HL-60 (cell line): ENCODE measurements at regions not wholly inside any gene's neighbourhood (a gene's known extent, or its start where the extent isn't known, plus 50 kb on each side); places are given as distances from the start of the nearest gene placed in this dataset.

ENCODE experiments used
- DNase-seq, 2 experiments: peaks; one replicate each; pipeline ENCODE4 v3.0.0-alpha.2; 2010 to 2020; ENCODE audit warnings: low read depth in 1 of 2, low spot score in 1 of 2
- H3K27ac ChIP-seq: fragments of 250-450 bp; sonication (Bioruptor Pico); replicated peaks from 2 replicates; pipeline ENCODE4 v1.5.1; 2020; ENCODE audit warnings: mild to moderate bottlenecking, moderate library complexity
- H3K27me3 ChIP-seq: fragments of 250-450 bp; sonication (Bioruptor Pico); 2 replicates; pipeline ENCODE4 v1.5.1; 2021; ENCODE audit warnings: mild to moderate bottlenecking, moderate library complexity; ENCODE audit not compliant: insufficient read depth, poor library complexity, severe bottlenecking
- H3K4me3 ChIP-seq: replicated peaks from 2 replicates; pipeline ENCODE4 v1.5.1; 2011; ENCODE audit warnings: mild to moderate bottlenecking, control low read depth, low read length; ENCODE audit not compliant: insufficient read depth
- CTCF ChIP-seq: IDR thresholded peaks from one replicate; pipeline ENCODE4 v1.5.1; 2011; ENCODE audit warnings: low read length, control low read depth, inconsistent platforms; ENCODE audit not compliant: insufficient read depth
- GABPA ChIP-seq: IDR thresholded peaks from 2 replicates; pipeline ENCODE4 v1.6.1; 2012; ENCODE audit warnings: low read depth
- POLR2AphosphoS5 ChIP-seq: IDR thresholded peaks from 2 replicates; pipeline ENCODE4 v1.6.1; 2012; ENCODE audit warnings: low read depth
- REST ChIP-seq: IDR thresholded peaks from 2 replicates; pipeline ENCODE4 v1.6.1; 2012; ENCODE audit warnings: low read depth; ENCODE audit not compliant: insufficient replicate concordance
- SPI1 ChIP-seq: IDR thresholded peaks from 2 replicates; pipeline ENCODE4 v1.6.1; 2012; ENCODE audit warnings: low read depth, mild to moderate bottlenecking, borderline replicate concordance

- no peak overlapping the region for H3K4me3 ChIP-seq
- H3K27ac ChIP-seq: no peak overlapping the region
- no peak for TF ChIP-seq POLR2AphosphoS5
- no peak for TF ChIP-seq CTCF
- no peak for TF ChIP-seq REST
- no peak for TF ChIP-seq SPI1
- no peak for TF ChIP-seq GABPA
- H3K27me3 ChIP-seq: no peaks in the 10 kb centered on the region
- DNase-seq: no peak
Observed at GRCh38 chr22:25373961-25374360, 154.5 kb downstream of the CRYBB2 start.

GRCh38 chr22:25374869-25375268, 155.4 kb downstream of the CRYBB2 start:
- no peak for TF ChIP-seq GABPA
- TF ChIP-seq POLR2AphosphoS5: no peak; the same call in 1 of the 2 replicates
- TF ChIP-seq SPI1: no peak
- no peak for TF ChIP-seq REST
- TF ChIP-seq CTCF: no peak
- H3K4me3 ChIP-seq: no peak overlapping the region
- no peak overlapping the region for H3K27ac ChIP-seq
- DNase-seq: no peak
- H3K27me3 ChIP-seq: no peaks in the 10 kb centered on the region

GRCh38 chr22:25375683-25376082, 156.2 kb downstream of the CRYBB2 start:
- no peak for TF ChIP-seq CTCF
- no peak for TF ChIP-seq REST
- DNase-seq: no peak
- Histone ChIP-seq H3K4me3 (no peak overlapping the region), H3K27ac (no peak overlapping the region), H3K27me3 (no peaks in the 10 kb centered on the region)
